H9 (cell line): ENCODE measurements at regions not wholly inside any gene's neighbourhood (a gene's known extent, or its start where the extent isn't known, plus 50 kb on each side); places are given as distances from the start of the nearest gene placed in this dataset.
"Not testable (repeated sequence)": the region's sequence is repeated elsewhere in the genome, so short reads cannot be mapped to it uniquely, and the experiment has no call there.

Experiments used
- DNase-seq: peaks from one replicate; pipeline ENCODE4 v3.0.0-alpha.2; 2017
- H2AFZ ChIP-seq: one replicate; pipeline ENCODE4 v1.6.1; 2013; ENCODE audit warnings: mild to moderate bottlenecking, low read length, control low read depth, moderate library complexity
- H2AK5ac ChIP-seq: 2 replicates; pipeline ENCODE4 v1.6.1; 2013; ENCODE audit warnings: low read length, control low read depth, mixed read lengths; ENCODE audit not compliant: insufficient read length
- H2BK120ac ChIP-seq: one replicate; pipeline ENCODE4 v1.6.1; 2013; ENCODE audit warnings: low read depth, mild to moderate bottlenecking, low read length, control low read depth, inconsistent platforms; ENCODE audit not compliant: poor library complexity, severe bottlenecking
- H2BK12ac ChIP-seq: 2 replicates; pipeline ENCODE4 v1.6.1; 2013; ENCODE audit warnings: low read length, control low read depth, mixed read lengths, low read depth; ENCODE audit not compliant: insufficient read length
- H2BK15ac ChIP-seq: 2 replicates; pipeline ENCODE4 v1.6.1; 2013; ENCODE audit warnings: low read depth, low read length, control low read depth
- H2BK20ac ChIP-seq: one replicate; pipeline ENCODE4 v1.6.1; 2013; ENCODE audit warnings: low read depth, mild to moderate bottlenecking, low read length, control low read depth, inconsistent platforms; ENCODE audit not compliant: poor library complexity, severe bottlenecking
- H2BK5ac ChIP-seq: 2 replicates; pipeline ENCODE4 v1.6.1; 2013; ENCODE audit warnings: low read length, control low read depth, mixed read lengths; ENCODE audit not compliant: insufficient read length
- H3K14ac ChIP-seq: 2 replicates; pipeline ENCODE4 v1.6.1; 2013; ENCODE audit warnings: low read length, control low read depth; ENCODE audit not compliant: insufficient read depth
- H3K18ac ChIP-seq: 2 replicates; pipeline ENCODE4 v1.6.1; 2013; ENCODE audit warnings: low read depth, mild to moderate bottlenecking, mixed read lengths, low read length, control low read depth; ENCODE audit not compliant: insufficient read length
- H3K23ac ChIP-seq: 2 replicates; pipeline ENCODE4 v1.6.1; 2013; ENCODE audit warnings: low read length, control low read depth, mixed read lengths, low read depth; ENCODE audit not compliant: insufficient read length
- H3K23me2 ChIP-seq: 2 replicates; pipeline ENCODE4 v1.6.1; 2013; ENCODE audit warnings: low read depth, mild to moderate bottlenecking, mixed read lengths, low read length, control low read depth; ENCODE audit not compliant: insufficient read length, poor library complexity, severe bottlenecking
- H3K27ac ChIP-seq: 2 replicates; pipeline ENCODE4 v1.5.1; 2013; ENCODE audit warnings: low read length, control low read depth, mixed read lengths, low read depth; ENCODE audit not compliant: insufficient read length
- H3K27me3 ChIP-seq: 2 replicates; pipeline ENCODE4 v1.6.1; 2013; ENCODE audit warnings: low read length, control low read depth, inconsistent platforms; ENCODE audit not compliant: insufficient read depth
- H3K4ac ChIP-seq: 2 replicates; pipeline ENCODE4 v1.6.1; 2013; ENCODE audit warnings: low read depth, mild to moderate bottlenecking, control low read depth, inconsistent platforms, low read length, moderate library complexity
- H3K4me1 ChIP-seq: 2 replicates; pipeline ENCODE4 v1.6.1; 2013; ENCODE audit warnings: low read length, control low read depth, inconsistent platforms; ENCODE audit not compliant: insufficient read depth
- H3K4me2 ChIP-seq: 2 replicates; pipeline ENCODE4 v1.6.1; 2013; ENCODE audit warnings: low read length, control low read depth, mixed read lengths; ENCODE audit not compliant: insufficient read length, insufficient read depth
- H3K56ac ChIP-seq: 2 replicates; pipeline ENCODE4 v1.6.1; 2013; ENCODE audit warnings: low read depth, mild to moderate bottlenecking, mixed read lengths, low read length, control low read depth; ENCODE audit not compliant: insufficient read length
- H3K79me1 ChIP-seq: 2 replicates; pipeline ENCODE4 v1.6.1; 2013; ENCODE audit warnings: low read depth, mild to moderate bottlenecking, moderate library complexity, low read length, control low read depth, inconsistent platforms; ENCODE audit not compliant: insufficient read depth, poor library complexity, severe bottlenecking
- H3K79me2 ChIP-seq: 2 replicates; pipeline ENCODE4 v1.6.1; 2013; ENCODE audit warnings: low read length, control low read depth, inconsistent platforms; ENCODE audit not compliant: insufficient read depth
- H3K9ac ChIP-seq: 2 replicates; pipeline ENCODE4 v1.6.1; 2013; ENCODE audit warnings: low read length, control low read depth, mixed read lengths; ENCODE audit not compliant: insufficient read length; ENCODE audit errors: extremely low read depth
- H3K9me3 ChIP-seq: one replicate; pipeline ENCODE4 v1.6.1; 2013; ENCODE audit warnings: low read depth, low read length, inconsistent platforms; ENCODE audit not compliant: control insufficient read depth
- H3T11ph ChIP-seq: one replicate; pipeline ENCODE4 v1.6.1; 2013; ENCODE audit warnings: mild to moderate bottlenecking, low read length, control low read depth, inconsistent platforms
- H4K20me1 ChIP-seq: one replicate; pipeline ENCODE4 v1.6.1; 2013; ENCODE audit not compliant: control insufficient read depth, insufficient read length, insufficient read depth
- H4K5ac ChIP-seq: 2 replicates; pipeline ENCODE4 v1.6.1; 2013; ENCODE audit warnings: low read depth, mild to moderate bottlenecking, mixed read lengths, low read length, control low read depth; ENCODE audit not compliant: insufficient read length
- H4K8ac ChIP-seq: replicated peaks from 2 replicates; pipeline ENCODE4 v1.6.1; 2013; ENCODE audit warnings: low read length, control low read depth, mixed read lengths, low read depth; ENCODE audit not compliant: insufficient read length
- H4K91ac ChIP-seq: 2 replicates; pipeline ENCODE4 v1.6.1; 2013; ENCODE audit warnings: low read depth, mild to moderate bottlenecking, moderate library complexity, mixed read lengths, low read length, control low read depth; ENCODE audit not compliant: insufficient read length
- H3K27ac Mint-ChIP-seq, 3 experiments: 2 replicates in 2 of 3; 3 replicates in 1 of 3; pipeline ENCODE4 v1.8.0; 2020 to 2021; ENCODE audit warnings: mixed read lengths in 3 of 3, mild to moderate bottlenecking in 1 of 3, moderate library complexity in 1 of 3
- H3K27me3 Mint-ChIP-seq: 2 replicates; pipeline ENCODE4 v1.8.0; 2021; ENCODE audit warnings: low read depth, mild to moderate bottlenecking, moderate library complexity, mixed read lengths
- H3K36me3 Mint-ChIP-seq, 3 experiments: 2 replicates in 2 of 3; 3 replicates in 1 of 3; pipeline ENCODE4 v1.8.0; 2020 to 2021; ENCODE audit warnings: low read depth in 3 of 3, mixed read lengths in 3 of 3; ENCODE audit not compliant: insufficient read depth in 1 of 3
- H3K4me1 Mint-ChIP-seq, 2 experiments: 2 replicates each; pipeline ENCODE4 v1.8.0; 2020; ENCODE audit warnings: mixed read lengths in 2 of 2
- H3K4me3 Mint-ChIP-seq, 2 experiments: 2 replicates in 1 of 2; 3 replicates in 1 of 2; pipeline ENCODE4 v1.8.0; 2020 to 2021; ENCODE audit warnings: mild to moderate bottlenecking in 2 of 2, mixed read lengths in 2 of 2, moderate library complexity in 1 of 2
- H3K9me3 Mint-ChIP-seq, 2 experiments: 2 replicates in 1 of 2; 3 replicates in 1 of 2; pipeline ENCODE4 v1.8.0; 2020; ENCODE audit warnings: mild to moderate bottlenecking in 2 of 2, mixed read lengths in 2 of 2, moderate library complexity in 1 of 2
- CTCF ChIP-seq: fragments of 200-600 bp; sonication (generic); conservative IDR thresholded peaks from 3 replicates; pipeline ENCODE4 v1.8.0; 2021; ENCODE audit warnings: antibody characterized with exemption, mild to moderate bottlenecking
- WGBS: extraction: QIAGEN DNeasy Blood & Tissue Kit; methylation state at CpG from one replicate; pipeline ENCODE4 v1.1.7; 2013; ENCODE audit warnings: missing lambda C conversion rate, low lambda C conversion rate, mixed read lengths; ENCODE audit not compliant: insufficient read length; ENCODE audit errors: extremely low coverage; 5-methylcytosine and 5-hydroxymethylcytosine counted together

DNA sequence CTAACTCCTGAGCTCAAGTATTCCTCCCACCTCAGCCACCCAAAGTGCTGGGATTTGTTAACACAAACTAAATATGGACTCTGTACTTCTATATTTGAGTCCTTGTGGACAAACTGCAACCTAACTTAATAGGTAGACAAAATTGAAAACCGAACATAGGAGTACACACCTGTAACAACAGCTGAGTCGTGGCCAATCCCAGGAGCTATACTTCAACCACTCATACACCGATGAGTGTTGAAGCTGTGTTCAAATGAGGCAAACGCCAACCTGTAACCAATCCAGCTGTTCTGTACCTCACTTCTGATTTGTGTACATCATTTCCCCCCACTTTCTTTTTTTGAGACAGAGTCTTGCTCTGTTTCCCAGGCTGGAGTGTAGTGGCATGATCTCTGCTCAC is 471.5 kb upstream of the C16orf82 start:
- Histone ChIP-seq H4K5ac (no peak overlapping the region), H3K27ac (no peak overlapping the region), H3K27me3 (no peaks in the 10 kb centered on the region), H3K56ac (no peak overlapping the region), H2BK12ac (no peak overlapping the region), H2BK5ac (no peak overlapping the region), H3K23me2 (no peaks in the 10 kb centered on the region), H3K79me2 (no peaks in the 10 kb centered on the region), H2AFZ (no peak overlapping the region), H3K9me3 (no peaks in the 10 kb centered on the region), H3K4me1 (peaks cover 10% of the 10 kb centered on the region; the same call in 1 of the 2 replicates), H3K14ac (no peak overlapping the region), H3K79me1 (no peaks in the 10 kb centered on the region), H4K91ac (no peak overlapping the region), H3T11ph (no peak overlapping the region), H2BK15ac (no peak overlapping the region), H4K8ac (no peak overlapping the region), H3K23ac (no peak overlapping the region), H2BK120ac (no peak overlapping the region), H3K18ac (no peak overlapping the region), H3K4me2 (no peak overlapping the region), H3K9ac (no peak overlapping the region), H4K20me1 (no peaks in the 10 kb centered on the region), H2AK5ac (no peak overlapping the region), H3K4ac (no peak overlapping the region), H2BK20ac (no peak overlapping the region)
- peaks cover 39% of the 10 kb centered on the region in 2 experiments for H3K4me1 Mint-ChIP-seq
- peaks cover 0 to 3% (median 0%) of the 10 kb centered on the region in 3 experiments; a peak in 1 of 7 replicates for H3K36me3 Mint-ChIP-seq
- no peaks in the 10 kb centered on the region for H3K27me3 Mint-ChIP-seq
- H3K27ac Mint-ChIP-seq, result peak overlapping the region in 1 of 3 experiments; percentile 31; a peak in 1 of 7 replicates
- DNase-seq, result no peak
- no peak for TF ChIP-seq CTCF
- no peak overlapping the region for H3K4me3 Mint-ChIP-seq
- no peaks in the 10 kb centered on the region for H3K9me3 Mint-ChIP-seq
- WGBS, result no CpG with 5 or more reads among the region's 4 CpGs

DNA sequence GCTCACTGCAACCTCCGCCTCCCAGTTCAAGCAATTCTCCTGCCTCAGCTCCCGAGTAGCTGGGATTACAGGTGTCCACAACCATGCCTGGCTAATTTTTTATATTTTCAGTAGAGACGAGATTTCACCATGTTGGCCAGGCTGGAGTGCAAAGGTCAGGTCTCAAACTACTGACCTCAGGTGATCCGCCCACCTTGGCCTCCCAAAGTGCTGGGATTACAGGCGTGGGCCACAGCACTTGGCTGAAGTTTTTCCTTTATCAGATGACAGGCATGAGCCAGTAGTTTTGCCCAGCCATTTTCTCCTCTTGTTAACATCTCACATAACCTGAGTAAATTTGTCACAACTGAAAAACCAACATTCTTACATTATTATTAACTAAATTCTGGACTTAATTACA is 470.7 kb upstream of the C16orf82 start:
- H3K27ac Mint-ChIP-seq, H3K36me3 Mint-ChIP-seq: not testable (repeated sequence)

More for the DNA sequence above, 470.7 kb upstream of the C16orf82 start:
- not testable (repeated sequence) for H3K4ac ChIP-seq, H3K18ac ChIP-seq, H4K5ac ChIP-seq, H3K9me3 Mint-ChIP-seq, H3K4me3 Mint-ChIP-seq, H3K9ac ChIP-seq, H3K79me1 ChIP-seq, H4K91ac ChIP-seq, H2BK12ac ChIP-seq, H2AK5ac ChIP-seq, H2BK20ac ChIP-seq, H3K4me1 ChIP-seq, H4K20me1 ChIP-seq, H3K9me3 ChIP-seq, H2BK5ac ChIP-seq, H3T11ph ChIP-seq, H2BK120ac ChIP-seq, H3K14ac ChIP-seq, H3K23ac ChIP-seq, H3K27me3 Mint-ChIP-seq, H2AFZ ChIP-seq, DNase-seq, H3K56ac ChIP-seq, H2BK15ac ChIP-seq, H3K27me3 ChIP-seq, H3K79me2 ChIP-seq, H3K4me2 ChIP-seq, H3K27ac ChIP-seq, H4K8ac ChIP-seq, H3K23me2 ChIP-seq
- peaks cover 41 to 43% of the 10 kb centered on the region in 2 experiments for H3K4me1 Mint-ChIP-seq
- WGBS, result no CpG with 5 or more reads among the region's 5 CpGs
